ENCODE measurements at regions not wholly inside any gene's neighbourhood (a gene's known extent, or its start where the extent isn't known, plus 50 kb on each side); places are given as distances from the start of the nearest gene placed in this dataset.

DNA sequence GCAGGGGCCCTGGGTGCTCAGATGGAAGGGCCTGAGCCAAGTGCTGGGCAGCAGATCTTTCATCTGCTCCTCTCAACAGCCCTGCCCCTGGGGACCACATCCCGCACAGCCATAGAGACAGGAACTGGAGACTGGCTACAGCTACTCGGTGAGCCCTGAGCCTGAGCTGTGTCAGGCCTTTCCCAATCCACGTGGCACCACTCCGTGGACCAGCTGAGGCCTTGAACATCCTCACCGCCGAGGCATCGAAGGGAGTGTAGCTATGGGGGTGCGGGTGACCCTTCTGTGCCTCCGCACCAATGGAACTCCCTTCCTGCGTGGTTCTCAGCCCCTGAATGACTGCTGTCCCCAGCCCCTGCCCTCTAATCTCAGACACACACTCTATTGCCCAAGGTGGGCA, 362.7 kb upstream of the SHH start:
- no peak for TF ChIP-seq TAF1 (IDR thresholded peaks at IDR 0.05; ENCODE audit: low read depth)
- no peak for TF ChIP-seq CREB1 (IDR thresholded peaks at IDR 0.05; ENCODE audit: low read depth)
- TF ChIP-seq NFIC (IDR thresholded peaks at IDR 0.05): no peak
- no peak for TF ChIP-seq FOXM1 (IDR thresholded peaks at IDR 0.05; ENCODE audit: borderline replicate concordance, low read depth)

All from Ishikawa (cell line).